ENCODE measurements at regions not wholly inside any gene's neighbourhood (a gene's known extent, or its start where the extent isn't known, plus 50 kb on each side); places are given as distances from the start of the nearest gene placed in this dataset.

DNA sequence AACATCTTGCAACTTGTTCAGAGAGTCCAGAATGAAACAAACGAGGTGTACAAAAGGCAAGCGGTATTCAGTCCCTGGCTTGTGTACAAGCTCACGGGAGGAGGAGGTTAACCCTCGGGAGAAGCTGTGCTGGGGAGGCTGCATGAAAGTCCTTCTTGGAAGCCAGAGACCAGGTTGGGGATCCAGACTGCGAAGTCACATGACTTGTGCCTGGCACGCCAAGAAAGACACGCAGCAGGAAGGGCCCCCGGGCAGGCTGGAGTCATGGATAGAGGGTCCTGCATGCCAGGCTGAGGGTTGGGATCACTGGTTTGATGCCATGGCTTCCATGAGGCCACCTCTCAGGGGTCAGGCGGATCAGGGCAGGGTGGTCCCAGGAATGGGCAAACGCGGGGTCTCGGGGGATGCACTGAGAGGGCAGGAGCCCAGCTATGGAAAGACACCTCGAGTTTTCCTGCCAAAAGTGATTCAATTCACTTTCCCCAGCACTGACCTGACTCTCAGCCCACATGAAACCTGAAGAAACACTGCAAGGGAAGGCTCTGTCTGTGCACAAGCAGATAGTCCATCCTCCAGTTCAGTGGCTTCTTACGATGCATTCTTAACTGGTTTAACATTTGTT is 79.4 kb downstream of the DLL1 start:
- CTCF ChIA-PET = no interaction called here

DNA sequence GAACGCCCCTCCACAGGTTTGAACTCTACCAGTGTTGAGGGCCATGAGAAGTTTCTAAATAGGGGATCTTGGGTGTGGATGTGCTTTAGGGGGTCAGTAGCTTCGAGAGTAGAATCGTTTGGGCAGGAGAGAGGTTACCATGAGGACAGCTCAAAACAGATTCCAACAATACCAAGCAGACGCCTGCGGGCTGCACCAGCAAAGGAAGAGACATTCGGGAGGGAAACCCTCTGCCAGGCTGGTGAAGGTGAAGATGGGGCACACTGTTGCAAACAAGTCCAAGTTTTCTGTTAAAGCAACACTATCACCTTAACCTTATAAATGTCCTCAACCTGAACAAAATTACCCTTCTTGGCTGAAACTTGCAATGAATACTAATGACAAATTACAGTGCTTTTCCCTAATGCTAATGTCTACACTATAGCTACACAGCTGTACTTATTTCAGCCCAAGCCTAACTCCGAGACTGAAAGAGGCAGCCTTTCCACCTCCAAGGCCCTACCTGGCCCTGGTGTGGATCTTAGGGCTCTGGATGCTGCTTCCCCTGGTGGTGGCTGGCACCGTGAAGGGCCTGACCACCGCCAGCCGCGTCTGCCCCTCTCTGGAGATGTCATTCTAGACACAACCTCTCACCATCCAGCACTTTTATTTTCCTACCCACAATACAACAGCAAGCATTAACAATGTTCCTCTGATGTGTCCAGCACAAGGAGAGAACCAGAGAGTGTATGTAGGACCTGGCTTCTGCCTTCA is 80.1 kb downstream of the DLL1 start:
- H3K36me3 Mint-ChIP-seq = peaks cover 12% of the 10 kb centered on the region
- no peak overlapping the region for H3K4me3 Mint-ChIP-seq
- H3K4me1 Mint-ChIP-seq = no peaks in the 10 kb centered on the region
- TF ChIP-seq ZNF396 (CRISPR knock-in tag; IDR thresholded peaks at IDR 0.05; ENCODE audit: borderline replicate concordance) (no peak), ZNF219 (CRISPR knock-in tag; IDR thresholded peaks at IDR 0.05; ENCODE audit: borderline replicate concordance) (no peak), SOX15 (CRISPR knock-in tag; IDR thresholded peaks at IDR 0.05) (no peak), JAZF1 (CRISPR knock-in tag; IDR thresholded peaks at IDR 0.05) (no peak), NR3C1 (CRISPR knock-in tag; conservative IDR thresholded peaks at IDR 0.05; ENCODE audit: low read depth) (no peak), NFATC4 (CRISPR knock-in tag; IDR thresholded peaks at IDR 0.05) (no peak)
- TF ChIP-seq, protein P1, sequence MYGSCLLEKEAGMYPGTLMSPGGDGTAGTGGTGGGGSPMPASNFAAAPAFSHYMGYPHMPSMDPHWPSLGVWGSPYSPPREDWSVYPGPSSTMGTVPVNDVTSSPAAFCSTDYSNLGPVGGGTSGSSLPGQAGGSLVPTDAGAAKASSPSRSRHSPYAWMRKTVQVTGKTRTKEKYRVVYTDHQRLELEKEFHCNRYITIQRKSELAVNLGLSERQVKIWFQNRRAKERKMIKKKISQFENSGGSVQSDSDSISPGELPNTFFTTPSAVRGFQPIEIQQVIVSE (CRISPR knock-in tag; IDR thresholded peaks at IDR 0.05; ENCODE audit: borderline replicate concordance) = no peak
- TF ChIP-seq, protein P2, sequence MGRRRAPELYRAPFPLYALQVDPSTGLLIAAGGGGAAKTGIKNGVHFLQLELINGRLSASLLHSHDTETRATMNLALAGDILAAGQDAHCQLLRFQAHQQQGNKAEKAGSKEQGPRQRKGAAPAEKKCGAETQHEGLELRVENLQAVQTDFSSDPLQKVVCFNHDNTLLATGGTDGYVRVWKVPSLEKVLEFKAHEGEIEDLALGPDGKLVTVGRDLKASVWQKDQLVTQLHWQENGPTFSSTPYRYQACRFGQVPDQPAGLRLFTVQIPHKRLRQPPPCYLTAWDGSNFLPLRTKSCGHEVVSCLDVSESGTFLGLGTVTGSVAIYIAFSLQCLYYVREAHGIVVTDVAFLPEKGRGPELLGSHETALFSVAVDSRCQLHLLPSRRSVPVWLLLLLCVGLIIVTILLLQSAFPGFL (CRISPR knock-in tag; IDR thresholded peaks at IDR 0.05; ENCODE audit: borderline replicate concordance) = no peak
- peaks cover 11% of the 10 kb centered on the region for H3K27me3 Mint-ChIP-seq (ENCODE audit: low read depth)
- ChIA-PET CTCF (interaction anchor here (1.0 kb wide), 1 partner anchor 379 kb away, joined by 3 read pairs; no protein-coding TSS in a partner anchor), POLR2A (no interaction called here)
- ATAC-seq (no peak), DNase-seq (ENCODE audit: low spot score) (no peak)
- no peak overlapping the region for H3K27ac Mint-ChIP-seq
- peaks cover 18% of the 10 kb centered on the region for H3K9me3 Mint-ChIP-seq

More for the DNA sequence above, 79.4 kb downstream of the DLL1 start:
- no peak overlapping the region for H3K4me3 Mint-ChIP-seq
- no peaks in the 10 kb centered on the region for H3K4me1 Mint-ChIP-seq
- POLR2A ChIA-PET = no interaction called here
- ATAC-seq = no peak
- no peak overlapping the region for H3K27ac Mint-ChIP-seq
- H3K9me3 Mint-ChIP-seq = peaks cover 11% of the 10 kb centered on the region
- TF ChIP-seq, protein P3, sequence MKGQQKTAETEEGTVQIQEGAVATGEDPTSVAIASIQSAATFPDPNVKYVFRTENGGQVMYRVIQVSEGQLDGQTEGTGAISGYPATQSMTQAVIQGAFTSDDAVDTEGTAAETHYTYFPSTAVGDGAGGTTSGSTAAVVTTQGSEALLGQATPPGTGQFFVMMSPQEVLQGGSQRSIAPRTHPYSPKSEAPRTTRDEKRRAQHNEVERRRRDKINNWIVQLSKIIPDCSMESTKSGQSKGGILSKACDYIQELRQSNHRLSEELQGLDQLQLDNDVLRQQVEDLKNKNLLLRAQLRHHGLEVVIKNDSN (CRISPR knock-in tag; IDR thresholded peaks at IDR 0.05) = no peak
- no peak for TF ChIP-seq NFE2L1 (CRISPR knock-in tag; IDR thresholded peaks at IDR 0.05)
- no peak for TF ChIP-seq SMAD4 (CRISPR knock-in tag; IDR thresholded peaks at IDR 0.05)
- no peak for TF ChIP-seq JUN (CRISPR knock-in tag; IDR thresholded peaks at IDR 0.05)
- no peak for TF ChIP-seq ZNF121 (CRISPR knock-in tag; IDR thresholded peaks at IDR 0.05)
- TF ChIP-seq ZNF396 (CRISPR knock-in tag; IDR thresholded peaks at IDR 0.05; ENCODE audit: borderline replicate concordance) = no peak
- no peak for TF ChIP-seq NFATC4 (CRISPR knock-in tag; IDR thresholded peaks at IDR 0.05)
- TF ChIP-seq, protein P2 (CRISPR knock-in tag; IDR thresholded peaks at IDR 0.05; ENCODE audit: borderline replicate concordance) = no peak
- no peak for TF ChIP-seq CREB1 (CRISPR knock-in tag; IDR thresholded peaks at IDR 0.05)
- TF ChIP-seq, protein P4, sequence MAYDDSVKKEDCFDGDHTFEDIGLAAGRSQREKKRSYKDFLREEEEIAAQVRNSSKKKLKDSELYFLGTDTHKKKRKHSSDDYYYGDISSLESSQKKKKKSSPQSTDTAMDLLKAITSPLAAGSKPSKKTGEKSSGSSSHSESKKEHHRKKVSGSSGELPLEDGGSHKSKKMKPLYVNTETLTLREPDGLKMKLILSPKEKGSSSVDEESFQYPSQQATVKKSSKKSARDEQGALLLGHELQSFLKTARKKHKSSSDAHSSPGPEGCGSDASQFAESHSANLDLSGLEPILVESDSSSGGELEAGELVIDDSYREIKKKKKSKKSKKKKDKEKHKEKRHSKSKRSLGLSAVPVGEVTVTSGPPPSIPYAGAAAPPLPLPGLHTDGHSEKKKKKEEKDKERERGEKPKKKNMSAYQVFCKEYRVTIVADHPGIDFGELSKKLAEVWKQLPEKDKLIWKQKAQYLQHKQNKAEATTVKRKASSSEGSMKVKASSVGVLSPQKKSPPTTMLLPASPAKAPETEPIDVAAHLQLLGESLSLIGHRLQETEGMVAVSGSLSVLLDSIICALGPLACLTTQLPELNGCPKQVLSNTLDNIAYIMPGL (CRISPR knock-in tag; IDR thresholded peaks at IDR 0.05) = no peak
- no peak for TF ChIP-seq ZBTB21 (CRISPR knock-in tag; IDR thresholded peaks at IDR 0.05; ENCODE audit: borderline replicate concordance)
- TF ChIP-seq OVOL2 (CRISPR knock-in tag; IDR thresholded peaks at IDR 0.05; ENCODE audit: borderline replicate concordance) = no peak
- TF ChIP-seq ESRRA (CRISPR knock-in tag; IDR thresholded peaks at IDR 0.05; ENCODE audit: borderline replicate concordance) = no peak
- no peak for TF ChIP-seq NR2C2 (CRISPR knock-in tag; IDR thresholded peaks at IDR 0.05)
- no peak for DNase-seq (ENCODE audit: low spot score)
- H3K27me3 Mint-ChIP-seq (ENCODE audit: low read depth) = peaks cover 11% of the 10 kb centered on the region
- H3K36me3 Mint-ChIP-seq = peaks cover 10% of the 10 kb centered on the region

Data from WTC11 (cell line).